HG03060 (cell line): ENCODE measurements at regions not wholly inside any gene's neighbourhood (a gene's known extent, or its start where the extent isn't known, plus 50 kb on each side); places are given as distances from the start of the nearest gene placed in this dataset.
"Not testable (repeated sequence)": the region's sequence is repeated elsewhere in the genome, so short reads cannot be mapped to it uniquely, and the experiment has no call there.

Experiments used
- ATAC-seq: cut with Tn5 transposase; IDR thresholded peaks from one replicate; pipeline ENCODE4 v1.9.1; 2021; ENCODE audit warnings: low read depth, moderate number of reproducible peaks; ENCODE audit not compliant: unreplicated experiment

DNA sequence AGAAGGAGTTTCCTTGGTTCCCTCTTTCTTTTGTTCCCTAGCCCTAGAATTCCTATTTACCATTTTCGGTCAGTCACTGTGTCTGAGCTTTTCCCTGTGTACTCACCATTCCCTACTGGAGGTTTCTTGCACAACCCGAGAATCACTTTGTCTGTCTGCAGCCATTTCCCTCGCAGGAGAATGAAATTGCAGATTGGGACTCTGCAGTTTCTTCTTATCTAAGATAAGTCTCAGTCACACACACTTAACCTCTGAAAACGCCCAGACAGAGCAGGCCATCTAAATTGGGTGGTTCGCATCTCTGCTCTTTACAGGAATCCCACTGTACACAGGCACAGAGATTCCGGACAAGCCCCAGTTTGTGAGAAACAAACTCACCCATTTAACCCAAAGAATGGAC, 58.6 kb upstream of the CNTNAP2 start:
- ATAC-seq, result no peak

DNA sequence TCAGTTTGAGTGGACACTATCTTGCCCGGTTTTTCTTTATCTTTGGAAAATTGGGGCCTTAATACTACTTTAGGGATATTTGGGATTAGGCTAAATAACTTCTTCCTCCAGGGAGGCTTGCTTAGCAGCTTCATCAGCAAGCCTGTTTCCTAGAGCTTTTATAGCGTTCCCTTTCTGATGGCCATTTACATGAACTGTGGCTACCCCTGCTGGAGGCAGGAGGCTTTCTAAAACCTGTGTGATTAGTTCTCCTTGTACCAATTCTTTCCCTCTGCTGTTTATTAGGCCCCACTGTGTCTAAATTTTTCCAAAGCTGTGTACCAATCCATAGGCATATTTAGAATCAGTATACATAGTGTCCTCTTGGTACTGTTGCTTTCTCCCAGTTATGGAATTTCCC, 61.7 kb upstream of the CNTNAP2 start:
- no peak for ATAC-seq

DNA sequence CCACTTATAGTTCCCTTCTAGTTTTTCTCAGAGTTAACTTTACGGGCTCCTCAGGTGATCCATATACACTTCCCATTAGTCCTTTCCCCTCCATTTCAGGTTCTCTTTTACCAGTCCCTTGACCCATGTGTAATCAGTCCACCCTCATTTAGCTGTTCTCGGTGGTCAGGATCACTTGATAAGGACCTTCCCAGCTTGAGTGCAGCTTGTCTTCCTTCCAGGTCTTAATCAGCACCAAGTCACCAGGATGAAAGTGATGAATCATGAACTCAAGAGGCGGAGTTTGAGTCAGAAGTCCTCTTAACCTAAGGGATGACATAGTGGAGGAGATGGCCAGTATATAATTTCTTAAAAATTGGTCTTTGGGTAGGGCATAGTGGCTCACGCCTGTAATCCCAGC, 63.1 kb upstream of the CNTNAP2 start:
- ATAC-seq, result no peak

DNA sequence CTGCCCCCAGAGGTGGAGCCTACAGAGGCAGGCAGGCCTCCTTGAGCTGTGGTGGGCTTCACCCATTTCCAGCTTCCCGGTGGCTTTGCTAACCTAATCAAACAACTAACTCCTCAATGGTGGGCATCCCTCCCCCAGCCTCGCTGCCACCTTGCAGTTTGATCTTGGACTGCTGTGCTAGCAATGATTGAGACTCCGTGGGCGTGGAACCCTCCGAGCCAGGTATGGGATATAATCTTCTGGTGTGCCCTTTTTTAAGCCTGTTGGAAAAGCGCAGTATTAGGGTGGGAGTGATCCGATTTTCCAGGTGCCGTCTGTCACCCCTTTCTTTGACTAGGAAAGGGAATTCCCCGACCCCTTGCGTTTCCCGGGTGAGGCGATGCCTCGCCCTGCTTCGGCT, 73.3 kb upstream of the CNTNAP2 start:
- ATAC-seq, result not testable (repeated sequence)

DNA sequence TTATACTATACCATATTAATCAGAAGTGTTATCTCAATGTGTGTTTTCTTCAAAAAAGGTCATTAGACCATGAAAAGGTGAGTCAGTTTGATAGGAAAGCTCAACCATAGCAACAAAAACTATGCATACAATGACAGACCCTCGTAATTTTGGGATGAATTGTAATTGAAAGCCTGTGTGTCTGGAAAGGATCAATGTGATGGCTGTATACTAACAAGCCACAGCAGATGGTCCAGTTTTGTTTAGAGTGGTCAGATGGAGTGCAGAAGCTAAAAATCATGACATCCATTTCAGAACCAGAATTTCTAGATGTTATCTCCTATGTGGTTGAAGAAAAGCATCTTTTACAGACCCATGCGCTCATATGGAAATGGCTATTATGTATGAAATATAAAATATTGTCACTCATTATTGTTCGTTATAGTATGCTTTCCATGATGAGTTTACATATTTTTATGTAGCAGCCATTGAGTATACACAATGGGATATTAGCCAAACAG, 88.3 kb upstream of the CNTNAP2 start:
- ATAC-seq, result no peak

DNA sequence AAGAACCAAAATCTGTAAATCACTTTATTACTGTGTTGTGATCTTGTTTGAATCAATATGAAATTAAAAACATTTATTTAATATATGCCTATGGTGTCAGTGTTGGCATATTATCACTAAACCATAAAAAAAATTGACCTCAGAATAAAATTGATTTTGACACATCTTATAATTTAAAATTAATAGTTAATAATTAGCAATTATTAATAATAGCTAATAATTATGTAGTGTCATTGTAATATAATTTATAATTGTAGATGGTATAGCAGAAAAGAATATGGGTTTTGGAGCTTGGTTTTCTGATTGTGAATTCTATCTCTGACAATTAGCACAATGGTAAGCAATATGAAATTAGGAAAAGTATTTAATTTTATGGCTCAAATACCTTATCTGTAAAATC, 89.4 kb upstream of the CNTNAP2 start:
- no peak for ATAC-seq

DNA sequence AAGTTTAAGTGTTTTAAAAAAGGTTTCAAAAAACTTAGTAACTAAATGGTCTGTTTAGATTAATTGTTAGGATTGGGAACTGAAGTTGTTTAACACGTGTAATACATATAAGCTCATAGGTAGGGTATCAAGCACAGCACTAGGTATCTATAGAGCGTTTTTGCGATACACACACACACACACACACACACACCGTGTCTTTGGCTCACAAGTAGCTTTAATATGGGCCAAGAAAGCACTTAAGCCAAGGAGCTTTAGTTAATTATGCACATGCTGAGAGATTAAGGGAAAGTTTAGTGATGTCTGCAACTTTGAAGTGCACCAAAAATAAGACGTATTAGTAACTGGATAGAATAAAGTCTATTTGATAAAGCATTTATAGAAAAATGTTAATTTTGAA, 93.8 kb upstream of the CNTNAP2 start:
- no peak for ATAC-seq

DNA sequence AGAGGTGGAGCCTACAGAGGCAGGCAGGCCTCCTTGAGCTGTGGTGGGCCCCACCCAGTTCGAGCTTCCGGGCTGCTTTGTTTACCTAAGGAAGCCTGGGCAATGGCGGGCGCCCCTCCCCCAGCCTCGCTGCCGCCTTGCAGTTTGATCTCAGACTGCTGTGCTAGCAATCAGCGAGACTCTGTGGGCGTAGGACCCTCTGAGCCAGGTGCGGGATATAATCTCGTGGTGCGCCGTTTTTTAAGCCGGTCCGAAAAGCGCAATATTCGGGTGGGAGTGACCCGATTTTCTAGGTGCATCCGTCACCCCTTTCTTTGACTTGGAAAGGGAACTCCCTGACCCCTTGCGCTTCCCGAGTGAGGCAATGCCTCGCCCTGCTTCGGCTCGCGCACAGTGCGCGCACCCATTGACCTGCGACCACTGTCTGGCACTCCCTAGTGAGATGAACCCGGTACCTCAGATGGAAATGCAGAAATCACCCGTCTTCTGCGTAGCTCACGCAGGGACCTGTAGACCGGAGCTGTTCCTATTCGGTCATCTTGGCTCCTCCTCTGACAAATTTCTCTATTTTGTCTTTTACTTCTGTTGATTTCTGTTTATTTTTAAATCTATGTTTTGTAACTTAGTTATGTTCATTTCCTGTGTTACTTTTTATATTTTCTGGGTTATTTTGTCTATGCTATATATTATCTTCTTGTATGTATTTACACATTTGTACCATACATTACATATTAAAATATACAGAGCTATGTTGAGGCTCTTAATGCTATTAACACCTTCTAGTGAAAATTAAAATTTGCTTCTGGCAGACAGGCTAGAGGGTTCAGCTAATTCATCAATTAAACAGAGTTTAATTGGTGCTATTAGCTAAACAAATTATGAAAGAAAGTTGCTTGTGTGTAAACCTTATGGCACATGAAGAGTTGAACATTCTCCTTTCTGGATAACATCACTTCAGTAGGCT, 97.3 kb upstream of the CNTNAP2 start:
- ATAC-seq, result not testable (repeated sequence)

DNA sequence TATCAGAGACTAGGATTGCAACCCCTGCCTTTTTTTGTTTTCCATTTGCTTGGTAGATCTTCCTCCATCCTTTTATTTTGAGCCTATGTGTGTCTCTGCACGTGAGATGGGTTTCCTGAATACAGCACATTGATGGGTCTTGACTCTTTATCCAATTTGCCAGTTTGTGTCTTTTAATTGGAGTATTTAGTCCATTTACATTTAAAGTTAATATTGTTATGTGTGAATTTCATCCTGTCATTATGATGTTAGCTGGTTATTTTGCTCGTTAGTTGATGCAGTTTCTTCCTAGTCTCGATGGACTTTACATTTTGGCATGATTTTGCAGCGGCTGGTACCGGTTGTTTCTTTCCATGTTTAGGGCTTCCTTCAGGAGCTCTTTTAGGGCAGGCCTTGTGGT, 99.2 kb upstream of the CNTNAP2 start:
- not testable (repeated sequence) for ATAC-seq

DNA sequence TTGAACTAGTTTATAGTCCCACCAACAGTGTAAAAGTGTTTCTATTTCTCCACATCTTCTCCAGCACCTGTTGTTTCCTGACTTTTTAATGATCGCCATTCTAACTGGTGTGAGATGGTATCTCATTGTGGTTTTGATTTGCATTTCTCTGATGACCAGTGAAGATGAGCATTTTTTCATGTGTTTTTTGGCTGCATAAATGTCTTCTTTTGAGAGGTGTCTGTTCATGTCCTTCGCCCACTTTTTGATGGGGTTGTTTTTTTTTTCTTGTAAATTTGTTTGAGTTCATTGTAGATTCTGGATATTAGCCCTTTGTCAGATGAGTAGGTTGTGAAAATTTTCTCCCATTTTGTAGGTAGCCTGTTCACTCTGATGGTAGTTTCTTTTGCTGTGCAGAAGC, 102.4 kb upstream of the CNTNAP2 start:
- not testable (repeated sequence) for ATAC-seq

DNA sequence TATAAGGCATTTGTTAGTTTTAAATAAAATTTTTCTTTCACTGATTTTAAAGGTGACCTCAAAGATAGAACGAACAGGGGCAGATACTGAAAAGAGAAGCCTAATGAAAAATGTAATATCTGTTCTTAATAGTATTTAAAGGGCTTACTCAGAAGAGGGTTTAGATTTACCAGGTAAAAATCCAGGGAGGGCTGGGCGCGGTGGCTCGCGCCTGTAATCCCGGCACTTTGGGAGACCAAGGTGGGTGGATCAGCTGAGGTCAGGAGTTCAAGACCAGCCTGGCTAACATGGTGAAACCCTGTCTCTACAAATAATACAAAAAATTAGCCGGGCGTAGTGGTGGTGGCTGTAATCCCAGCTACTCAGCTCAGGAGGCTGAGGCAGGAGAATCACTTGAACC, 108.3 kb upstream of the CNTNAP2 start:
- no peak for ATAC-seq

DNA sequence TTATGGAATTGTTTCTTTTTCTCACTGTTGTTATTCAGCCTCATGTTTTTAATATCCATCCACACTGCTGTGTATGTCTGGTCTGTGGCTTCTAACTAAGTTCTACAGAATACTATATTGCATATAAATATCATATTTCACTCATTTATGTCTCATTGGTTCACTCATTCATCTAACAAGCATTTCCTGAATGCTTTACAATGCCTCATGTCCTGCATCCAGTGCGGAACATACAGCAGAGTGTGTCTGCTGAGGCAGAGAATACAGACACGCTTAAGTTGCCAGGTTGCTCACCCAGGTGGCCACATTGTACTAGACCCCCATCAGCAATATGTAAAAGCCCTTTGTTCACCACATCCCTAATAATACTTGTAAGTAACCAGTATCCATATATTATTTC, 111.8 kb upstream of the CNTNAP2 start:
- no peak for ATAC-seq

DNA sequence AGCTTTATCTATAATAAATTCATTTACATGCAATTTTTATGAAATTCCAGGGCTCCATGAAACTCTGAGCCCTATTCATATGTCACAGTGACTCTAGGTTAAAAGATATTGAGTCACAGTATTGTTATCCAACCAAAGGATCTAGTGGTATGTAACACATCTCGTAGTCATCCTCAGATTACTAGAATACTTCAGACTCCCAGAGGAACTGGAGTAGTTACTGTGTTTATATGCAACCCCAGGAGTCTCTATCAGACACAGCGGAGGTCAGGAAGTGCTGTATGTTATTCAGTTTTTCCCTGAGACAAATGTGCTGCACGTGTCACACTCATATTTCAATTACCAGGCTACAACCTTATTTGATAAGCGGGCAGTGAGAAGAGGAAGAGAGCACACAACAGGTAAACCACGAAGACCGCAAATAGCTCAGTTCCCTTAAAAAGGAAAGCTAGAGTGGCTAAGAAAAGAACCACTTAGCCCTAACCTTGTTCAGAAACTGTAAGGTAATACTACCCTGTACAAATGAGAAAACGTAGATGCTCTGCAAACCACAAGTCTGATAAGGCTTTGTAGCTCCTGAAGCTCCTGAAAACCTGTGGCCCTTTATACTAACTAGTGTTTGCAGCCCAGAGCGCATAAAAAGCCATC, 114.0 kb upstream of the CNTNAP2 start:
- peak; percentile 98 for ATAC-seq

DNA sequence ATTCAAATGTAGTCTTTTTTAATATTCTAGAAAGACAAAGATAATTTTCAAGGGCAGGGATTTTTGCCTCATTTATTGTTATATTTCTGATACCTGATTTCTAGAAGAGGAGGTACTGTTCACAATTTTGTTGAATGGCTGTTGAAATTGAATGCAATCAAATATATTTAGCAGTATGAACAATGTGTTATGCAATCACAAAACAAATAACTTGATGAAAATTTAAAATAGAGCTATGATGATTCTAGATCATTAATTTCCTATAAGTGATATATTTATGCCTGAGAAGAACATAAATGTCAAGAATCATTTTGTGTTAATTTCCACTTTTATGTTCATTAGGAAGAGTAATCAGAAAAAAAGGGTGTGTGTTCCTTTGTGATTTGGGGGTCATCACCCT, 114.6 kb upstream of the CNTNAP2 start:
- ATAC-seq, result no peak

DNA sequence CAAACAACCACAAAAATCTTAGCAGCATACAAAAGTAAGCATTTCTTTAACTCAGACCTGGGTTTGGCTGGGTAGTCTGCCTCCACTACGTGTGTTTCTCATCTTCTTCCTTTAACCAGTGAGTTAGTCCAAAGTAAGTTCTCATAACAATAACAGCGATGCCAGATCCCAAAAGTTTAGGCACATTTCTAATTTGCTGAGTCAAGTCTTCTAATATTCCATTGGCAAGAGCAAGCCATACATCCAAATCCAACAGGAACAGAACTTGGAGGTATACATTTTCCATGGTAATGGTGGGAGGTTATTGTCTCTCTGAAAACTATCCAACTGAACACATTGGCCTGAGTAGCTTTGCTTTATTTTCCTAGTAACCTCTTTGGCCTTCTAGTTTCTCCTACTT, 115.7 kb upstream of the CNTNAP2 start:
- no peak for ATAC-seq

DNA sequence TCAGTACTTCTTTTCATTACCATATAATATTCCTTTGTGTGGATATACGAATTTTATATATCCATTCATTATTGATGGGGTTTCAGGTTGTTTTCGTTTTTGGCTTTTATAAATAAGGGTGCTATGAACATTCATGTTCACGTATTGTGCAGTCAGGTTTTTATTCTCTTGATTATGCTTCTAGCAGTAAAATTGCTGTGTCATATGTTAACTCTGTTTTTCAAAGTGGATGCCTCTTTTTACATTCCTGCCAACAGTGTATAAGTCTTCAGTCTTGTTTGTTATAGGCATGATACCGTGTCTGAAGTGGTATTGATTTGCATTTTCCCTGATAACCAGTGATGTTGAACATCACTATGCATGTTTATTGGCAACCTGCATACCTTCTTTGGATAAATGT, 127.1 kb upstream of the CNTNAP2 start:
- ATAC-seq, result no peak

DNA sequence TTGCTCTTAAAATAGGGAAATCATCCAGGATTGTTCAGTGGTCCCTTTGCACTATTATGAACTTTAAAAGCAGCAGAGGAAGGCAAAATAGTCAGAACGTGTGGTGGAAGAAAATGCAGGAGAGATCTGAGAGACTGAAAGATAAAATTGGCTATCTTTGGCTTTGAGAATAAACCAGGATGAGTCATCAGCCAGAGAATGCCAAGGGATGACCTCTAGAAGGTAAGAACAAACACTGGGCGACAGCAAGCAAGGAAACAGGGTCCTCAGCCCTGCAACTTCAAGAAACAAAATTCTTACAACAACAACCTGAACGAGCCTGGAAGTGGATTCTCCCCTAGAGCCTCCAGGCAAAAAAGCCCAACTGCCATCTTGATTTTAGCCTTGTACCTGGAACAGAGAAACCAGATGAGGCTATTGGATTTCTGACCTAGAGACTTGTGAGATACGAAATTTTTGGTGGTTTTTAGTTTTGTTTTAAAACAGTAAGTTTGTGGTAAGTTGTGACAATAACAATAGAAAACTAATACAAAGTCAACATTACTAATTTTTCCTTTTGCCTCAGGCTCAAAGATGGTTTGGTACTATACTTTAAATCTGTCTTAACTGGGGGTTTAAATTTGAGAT, 130.2 kb upstream of the CNTNAP2 start:
- ATAC-seq, result no peak

DNA sequence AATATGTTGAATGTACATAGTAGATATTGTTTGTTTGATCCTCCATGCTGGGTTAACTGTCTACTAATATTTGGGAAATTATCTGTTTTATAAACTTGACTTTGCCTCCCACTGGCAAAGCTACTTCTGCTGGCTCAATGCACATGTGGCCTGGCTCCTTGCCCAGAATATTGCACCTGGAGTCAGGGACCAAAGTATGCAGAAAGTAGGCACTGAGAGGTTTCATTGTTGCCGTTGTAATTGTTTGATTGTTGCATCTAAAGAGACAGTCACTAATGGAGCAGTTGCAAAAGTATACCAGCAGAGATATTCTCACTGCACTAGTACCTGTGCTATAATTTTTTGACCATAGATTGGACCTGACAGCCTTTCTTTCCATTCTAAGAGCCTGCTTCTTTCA, 137.8 kb upstream of the CNTNAP2 start:
- ATAC-seq, result no peak

DNA sequence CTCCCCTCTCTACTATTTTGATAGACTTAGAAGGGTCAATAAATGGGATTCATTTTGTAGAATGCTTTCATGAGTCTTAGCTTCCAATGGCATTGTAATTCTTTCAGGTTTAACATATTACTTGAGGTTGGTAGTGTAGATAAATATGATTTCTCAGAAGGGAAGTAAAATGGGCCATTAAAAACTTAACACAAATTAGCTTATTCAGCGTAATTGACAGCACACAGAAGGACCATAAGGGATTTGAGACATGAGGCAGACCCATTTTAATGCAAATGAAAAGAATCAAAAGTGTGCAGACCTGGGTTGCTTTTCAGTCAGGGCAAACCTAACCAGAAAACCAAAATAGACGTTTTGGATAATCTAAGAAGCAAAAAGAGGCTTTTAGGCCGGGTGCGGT, 156.6 kb upstream of the CNTNAP2 start:
- no peak for ATAC-seq

DNA sequence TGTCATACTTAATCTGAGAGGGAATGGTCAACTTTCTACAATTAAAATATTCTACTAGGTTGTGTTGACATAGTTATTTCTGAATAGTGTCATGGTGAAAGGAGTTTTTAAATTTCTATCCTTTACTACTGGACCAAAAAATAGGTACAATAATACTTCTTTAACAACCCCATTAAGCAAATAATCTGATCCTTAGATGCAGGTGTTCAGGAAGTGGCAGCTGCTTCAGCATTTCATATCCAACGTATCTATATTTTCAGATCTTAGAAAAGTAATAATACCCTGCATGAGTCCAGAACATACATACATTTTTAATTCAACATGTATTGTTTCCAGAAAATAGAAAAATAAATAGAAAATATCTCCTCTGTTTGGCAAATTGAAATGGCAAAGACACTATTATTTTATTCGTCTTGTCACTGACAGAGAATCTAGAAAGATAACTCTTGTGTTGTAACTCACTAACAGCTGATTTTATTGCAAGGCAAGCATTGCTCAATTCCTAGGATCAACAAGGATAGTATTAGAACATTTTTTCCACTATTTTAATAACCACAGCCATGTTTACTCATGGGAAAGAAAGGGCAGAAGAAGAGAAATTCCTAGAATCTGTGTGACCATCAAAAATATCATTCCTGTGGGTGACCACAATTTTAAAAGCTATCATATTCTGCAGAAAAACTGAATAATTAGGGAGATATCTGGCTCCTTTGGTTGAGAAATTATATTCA, 159.3 kb upstream of the CNTNAP2 start:
- ATAC-seq, result no peak

DNA sequence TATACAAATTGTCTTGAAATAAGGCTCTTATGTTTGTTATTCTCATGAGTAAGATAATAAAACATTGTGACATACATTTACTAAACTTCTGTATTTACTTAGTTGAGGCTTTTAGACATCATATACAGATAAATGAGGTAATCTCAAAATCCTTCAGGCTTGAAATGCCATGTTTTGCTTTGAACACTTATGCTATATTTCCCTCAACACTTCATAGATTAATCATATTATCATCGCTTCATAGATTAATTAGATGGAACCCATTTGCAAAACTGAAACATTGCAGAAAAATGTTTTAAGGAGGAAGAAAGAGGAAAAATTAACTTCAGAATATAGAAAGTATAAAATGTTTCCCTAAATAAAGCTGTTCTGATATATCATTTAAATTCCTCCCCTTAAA, 165.0 kb upstream of the CNTNAP2 start:
- no peak for ATAC-seq
